ENCODE measurements at regions not wholly inside any gene's neighbourhood (a gene's known extent, or its start where the extent isn't known, plus 50 kb on each side); places are given as distances from the start of the nearest gene placed in this dataset.

GRCh38 chr13:59468396-59468795 is 695.3 kb downstream of the DIAPH3 start:
- no peak for TF ChIP-seq POLR2A (IDR thresholded peaks at IDR 0.05)
- no peak for TF ChIP-seq CTCF (IDR thresholded peaks at IDR 0.05)

Data from heart left ventricle (tissue), 13 donors.